ENCODE measurements at regions not wholly inside any gene's neighbourhood (a gene's known extent, or its start where the extent isn't known, plus 50 kb on each side); places are given as distances from the start of the nearest gene placed in this dataset.

DNA sequence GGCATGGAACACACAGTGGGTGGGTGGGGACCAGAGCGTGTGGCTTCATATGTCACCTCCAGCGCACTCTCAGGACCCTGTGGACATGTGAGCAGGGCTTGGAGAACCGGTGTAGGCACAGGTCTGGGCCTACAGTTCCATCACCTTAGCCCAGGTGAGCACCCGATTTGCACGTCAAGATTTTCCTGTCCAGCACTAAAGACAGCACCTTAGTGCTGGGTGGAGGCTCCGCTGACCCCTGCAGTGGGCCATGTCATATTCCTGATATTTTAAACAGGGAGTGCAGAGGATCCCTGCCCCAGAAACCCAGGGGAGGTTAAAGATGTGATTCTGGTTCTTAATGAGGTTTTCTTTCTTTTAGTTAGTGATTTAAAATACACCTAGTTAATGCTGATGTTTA, 356.0 kb upstream of the IRX4 start:
- no peaks in the 10 kb centered on the region for H3K27me3 ChIP-seq (ENCODE audit: low read depth, low read length)
- H3K9ac ChIP-seq (ENCODE audit: low read length), result no peak overlapping the region
- no peak for TF ChIP-seq EZH2phosphoT487 (IDR thresholded peaks at IDR 0.05; ENCODE audit: low read depth)
- TF ChIP-seq, protein P1, sequence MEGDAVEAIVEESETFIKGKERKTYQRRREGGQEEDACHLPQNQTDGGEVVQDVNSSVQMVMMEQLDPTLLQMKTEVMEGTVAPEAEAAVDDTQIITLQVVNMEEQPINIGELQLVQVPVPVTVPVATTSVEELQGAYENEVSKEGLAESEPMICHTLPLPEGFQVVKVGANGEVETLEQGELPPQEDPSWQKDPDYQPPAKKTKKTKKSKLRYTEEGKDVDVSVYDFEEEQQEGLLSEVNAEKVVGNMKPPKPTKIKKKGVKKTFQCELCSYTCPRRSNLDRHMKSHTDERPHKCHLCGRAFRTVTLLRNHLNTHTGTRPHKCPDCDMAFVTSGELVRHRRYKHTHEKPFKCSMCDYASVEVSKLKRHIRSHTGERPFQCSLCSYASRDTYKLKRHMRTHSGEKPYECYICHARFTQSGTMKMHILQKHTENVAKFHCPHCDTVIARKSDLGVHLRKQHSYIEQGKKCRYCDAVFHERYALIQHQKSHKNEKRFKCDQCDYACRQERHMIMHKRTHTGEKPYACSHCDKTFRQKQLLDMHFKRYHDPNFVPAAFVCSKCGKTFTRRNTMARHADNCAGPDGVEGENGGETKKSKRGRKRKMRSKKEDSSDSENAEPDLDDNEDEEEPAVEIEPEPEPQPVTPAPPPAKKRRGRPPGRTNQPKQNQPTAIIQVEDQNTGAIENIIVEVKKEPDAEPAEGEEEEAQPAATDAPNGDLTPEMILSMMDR (IDR thresholded peaks at IDR 0.05; ENCODE audit: low read depth, low read length), result no peak

DNA sequence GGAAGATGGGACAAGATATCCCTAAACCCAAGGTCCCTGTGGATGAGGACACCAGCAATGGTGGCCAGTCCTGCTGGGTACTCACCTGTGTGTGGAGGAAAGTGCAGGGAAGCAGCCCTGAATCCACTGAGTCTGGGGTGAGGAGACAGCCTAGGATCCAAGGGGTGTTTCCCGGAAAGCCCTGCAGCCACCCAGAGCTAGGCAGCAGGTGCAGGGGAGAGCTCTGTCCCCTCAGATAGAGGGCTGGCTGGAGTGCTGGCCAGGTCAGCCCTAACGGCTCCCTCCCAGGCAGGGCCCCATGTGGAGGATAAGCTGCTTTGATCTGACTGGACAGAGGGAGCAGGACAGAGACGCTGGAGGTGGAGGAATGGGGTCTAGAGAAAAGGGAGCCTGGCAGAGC, 344.7 kb upstream of the IRX4 start:
- H3K79me2 ChIP-seq (ENCODE audit: low read length), result no peaks in the 10 kb centered on the region
- H3K27ac ChIP-seq (ENCODE audit: low read length), result no peak overlapping the region
- no peak overlapping the region for H3K9ac ChIP-seq (ENCODE audit: low read length)
- no peaks in the 10 kb centered on the region for H4K20me1 ChIP-seq (ENCODE audit: insufficient read depth, low read length)
- TF ChIP-seq EZH2phosphoT487 (IDR thresholded peaks at IDR 0.05; ENCODE audit: low read depth), result no peak
- TF ChIP-seq, protein P1 (IDR thresholded peaks at IDR 0.05; ENCODE audit: low read depth, low read length), result no peak
- no peaks in the 10 kb centered on the region for H3K36me3 ChIP-seq (replicated peaks; ENCODE audit: low read depth, low read length)
- no peaks in the 10 kb centered on the region for H3K27me3 ChIP-seq (ENCODE audit: low read depth, low read length)
- H3K9me3 ChIP-seq (ENCODE audit: insufficient read depth, low read length), result no peaks in the 10 kb centered on the region
- H3K4me2 ChIP-seq (ENCODE audit: low read length), result no peak overlapping the region
- no peak overlapping the region for H3K4me3 ChIP-seq (ENCODE audit: low read length)
- H3K4me1 ChIP-seq (ENCODE audit: low read length), result no peaks in the 10 kb centered on the region
- no peak overlapping the region for H2AFZ ChIP-seq (ENCODE audit: low read depth, low read length)

More for the DNA sequence above, 356.0 kb upstream of the IRX4 start:
- H3K79me2 ChIP-seq (ENCODE audit: low read length), result no peaks in the 10 kb centered on the region
- no peaks in the 10 kb centered on the region for H3K4me1 ChIP-seq (ENCODE audit: low read length)
- no peak overlapping the region for H3K4me3 ChIP-seq (ENCODE audit: low read length)
- no peak overlapping the region for H2AFZ ChIP-seq (ENCODE audit: low read depth, low read length)
- H3K36me3 ChIP-seq (replicated peaks; ENCODE audit: low read depth, low read length), result no peaks in the 10 kb centered on the region
- H3K4me2 ChIP-seq (ENCODE audit: low read length), result no peak overlapping the region
- H4K20me1 ChIP-seq (ENCODE audit: insufficient read depth, low read length), result no peaks in the 10 kb centered on the region
- H3K27ac ChIP-seq (ENCODE audit: low read length), result no peak overlapping the region
- H3K9me3 ChIP-seq (ENCODE audit: insufficient read depth, low read length), result no peaks in the 10 kb centered on the region

- no peak overlapping the region for H3K4me2 ChIP-seq (ENCODE audit: low read length)
- no peak for TF ChIP-seq EZH2phosphoT487 (IDR thresholded peaks at IDR 0.05; ENCODE audit: low read depth)
- TF ChIP-seq, protein P1 (IDR thresholded peaks at IDR 0.05; ENCODE audit: low read depth, low read length), result no peak
- no peaks in the 10 kb centered on the region for H3K79me2 ChIP-seq (ENCODE audit: low read length)
- no peak overlapping the region for H2AFZ ChIP-seq (ENCODE audit: low read depth, low read length)
- no peaks in the 10 kb centered on the region for H3K36me3 ChIP-seq (replicated peaks; ENCODE audit: low read depth, low read length)
- no peaks in the 10 kb centered on the region for H3K4me1 ChIP-seq (ENCODE audit: low read length)
- no peaks in the 10 kb centered on the region for H3K27me3 ChIP-seq (ENCODE audit: low read depth, low read length)
- no peak overlapping the region for H3K27ac ChIP-seq (ENCODE audit: low read length)
- H3K4me3 ChIP-seq (ENCODE audit: low read length), result no peak overlapping the region
- no peaks in the 10 kb centered on the region for H4K20me1 ChIP-seq (ENCODE audit: insufficient read depth, low read length)
- no peaks in the 10 kb centered on the region for H3K9me3 ChIP-seq (ENCODE audit: insufficient read depth, low read length)
- H3K9ac ChIP-seq (ENCODE audit: low read length), result no peak overlapping the region
Measured at GRCh38 chr5:2224689-2225088, 342.0 kb upstream of the IRX4 start.

DNA sequence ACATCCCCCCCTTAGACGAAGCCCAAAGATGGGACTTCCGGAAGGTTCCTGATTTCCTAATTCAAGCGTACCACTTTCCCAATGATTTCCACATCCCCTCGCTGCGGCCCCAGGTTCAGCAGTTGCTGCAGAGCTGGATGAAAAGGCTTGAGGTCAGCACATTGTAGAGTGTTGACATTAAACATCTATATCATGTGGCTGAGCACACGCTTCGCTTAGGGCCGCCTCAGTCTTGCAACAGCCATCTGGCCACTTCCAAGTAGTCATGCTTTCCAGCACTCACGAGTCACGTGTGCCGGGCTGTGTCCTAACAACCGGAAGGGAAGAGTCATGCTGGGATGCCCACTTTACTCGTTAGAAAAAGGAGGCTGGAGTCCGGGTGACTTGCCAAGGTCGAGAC, 340.6 kb upstream of the IRX4 start:
- Histone ChIP-seq H3K27me3 (ENCODE audit: low read depth, low read length) (no peaks in the 10 kb centered on the region), H3K4me1 (ENCODE audit: low read length) (no peaks in the 10 kb centered on the region), H3K9me3 (ENCODE audit: insufficient read depth, low read length) (no peaks in the 10 kb centered on the region), H3K9ac (ENCODE audit: low read length) (no peak overlapping the region), H2AFZ (ENCODE audit: low read depth, low read length) (no peak overlapping the region), H3K79me2 (ENCODE audit: low read length) (no peaks in the 10 kb centered on the region), H3K4me2 (ENCODE audit: low read length) (no peak overlapping the region), H3K36me3 (replicated peaks; ENCODE audit: low read depth, low read length) (no peaks in the 10 kb centered on the region), H3K27ac (ENCODE audit: low read length) (no peak overlapping the region), H4K20me1 (ENCODE audit: insufficient read depth, low read length) (no peaks in the 10 kb centered on the region), H3K4me3 (ENCODE audit: low read length) (no peak overlapping the region)
- TF ChIP-seq EZH2phosphoT487 (IDR thresholded peaks at IDR 0.05; ENCODE audit: low read depth), result no peak
- TF ChIP-seq, protein P1 (IDR thresholded peaks at IDR 0.05; ENCODE audit: low read depth, low read length), result no peak

Measured in OCI-LY3 (cell line).